Stimulated activated CD4-positive, alpha-beta T cell treated with anti-CD3 and anti-CD28 coated beads, Interleukin-12 subunit alpha, Interleukin-12 subunit beta, amount 100 ng/mL, for 48 hours (primary cell): ENCODE measurements at regions not wholly inside any gene's neighbourhood (a gene's known extent, or its start where the extent isn't known, plus 50 kb on each side); places are given as distances from the start of the nearest gene placed in this dataset.

ENCODE experiments used
- DNase-seq, 3 donors: peaks; one replicate each; pipeline ENCODE4 v3.0.0-alpha.2; 2020; ENCODE audit warnings: low read depth in 2 of 3, low spot score in 1 of 3

DNA sequence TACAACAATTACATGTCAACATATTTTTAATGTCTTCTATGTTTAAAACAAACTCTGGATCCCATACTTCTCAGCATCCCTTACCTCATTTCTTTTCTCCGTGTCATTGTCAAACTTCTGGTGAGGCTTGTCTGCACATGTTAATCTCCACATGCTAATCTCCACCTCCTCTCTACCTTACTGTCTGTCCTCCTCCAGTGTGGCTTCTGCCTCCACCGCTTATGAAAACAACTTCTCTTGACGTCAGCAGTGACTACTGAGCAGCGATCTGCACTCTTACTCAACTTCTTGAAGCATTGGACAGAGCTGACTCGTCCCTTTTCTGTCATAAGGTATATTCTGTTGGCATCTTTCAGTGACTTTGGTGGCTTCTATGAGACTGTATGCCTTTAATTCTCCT lies 338.2 kb upstream of the THRB start:
- DNase-seq: no peak

DNA sequence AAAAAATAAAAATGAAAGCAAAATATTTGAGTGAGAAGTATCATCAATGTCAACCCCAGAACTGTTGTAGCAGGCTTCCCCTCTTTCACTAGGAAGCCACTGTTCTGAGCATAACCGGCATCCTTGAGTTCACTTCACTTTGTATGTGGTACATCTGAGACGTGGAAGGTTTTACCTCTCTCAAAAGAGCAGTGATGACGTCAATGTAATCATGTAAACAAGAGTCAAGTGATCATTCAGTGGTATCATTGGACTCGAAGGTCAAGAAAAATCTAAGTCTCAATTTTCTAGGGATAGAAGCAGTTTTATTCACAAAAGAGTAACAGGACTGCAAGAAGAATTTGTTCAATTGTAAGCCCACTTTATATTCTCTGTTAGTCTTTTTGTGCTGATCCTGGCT lies 339.8 kb upstream of the THRB start:
- DNase-seq: no peak

DNA sequence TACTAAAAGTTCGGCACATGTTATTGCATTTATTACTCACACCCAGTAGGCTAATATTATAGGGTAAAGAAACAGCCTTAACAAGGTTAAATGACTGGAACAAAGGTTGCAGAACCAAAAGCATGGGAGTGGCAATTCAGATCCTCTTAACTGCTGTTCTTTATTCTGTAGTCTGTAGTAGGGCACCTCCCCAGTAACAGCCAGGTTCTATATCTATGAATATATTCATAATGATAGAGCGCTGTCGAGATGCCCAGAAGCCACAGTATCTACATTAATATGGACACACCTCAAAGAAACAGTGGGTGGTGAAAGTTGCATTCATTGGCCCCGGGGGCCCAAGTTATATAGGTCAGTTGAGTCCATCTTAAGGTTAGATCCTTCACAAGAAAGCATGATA lies 340.9 kb upstream of the THRB start:
- DNase-seq: no peak

DNA sequence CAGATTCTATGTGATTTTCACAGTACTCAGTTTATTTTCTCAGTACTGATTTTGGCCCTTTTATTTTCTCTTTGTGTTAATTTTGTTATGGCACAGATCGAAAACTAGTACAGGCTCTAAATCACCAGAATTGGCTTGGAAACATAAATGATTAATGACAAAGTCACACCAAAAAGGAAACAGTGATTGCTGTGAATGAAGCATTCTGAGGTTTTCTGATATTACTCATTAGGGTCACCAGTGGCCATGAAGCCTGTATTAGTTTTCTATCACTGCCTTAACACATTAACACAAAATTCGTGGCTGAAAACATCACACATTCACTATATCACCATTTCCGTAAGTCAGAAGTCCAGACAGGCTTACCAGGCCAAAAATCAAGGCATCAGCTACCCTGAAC lies 343.0 kb upstream of the THRB start:
- no peak for DNase-seq

DNA sequence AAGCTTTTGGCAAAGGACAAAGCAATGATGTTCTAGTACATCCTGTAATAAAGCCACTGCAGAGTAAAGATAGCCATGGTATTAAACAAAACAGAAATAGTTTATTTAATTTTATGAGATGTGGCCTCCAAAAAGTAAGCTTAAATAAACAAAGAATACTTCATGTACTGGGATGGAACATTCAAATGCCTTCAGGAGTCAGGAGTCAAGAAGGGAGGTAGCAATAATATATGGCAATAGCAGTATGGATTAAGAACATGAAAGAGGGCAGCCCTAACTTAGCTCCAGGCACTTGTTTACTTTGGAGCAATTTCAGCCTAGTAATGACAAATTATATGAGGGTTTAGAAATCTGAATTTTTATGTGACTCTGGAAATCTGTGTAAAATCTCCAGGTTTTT lies 343.9 kb upstream of the THRB start:
- DNase-seq: no peak

DNA sequence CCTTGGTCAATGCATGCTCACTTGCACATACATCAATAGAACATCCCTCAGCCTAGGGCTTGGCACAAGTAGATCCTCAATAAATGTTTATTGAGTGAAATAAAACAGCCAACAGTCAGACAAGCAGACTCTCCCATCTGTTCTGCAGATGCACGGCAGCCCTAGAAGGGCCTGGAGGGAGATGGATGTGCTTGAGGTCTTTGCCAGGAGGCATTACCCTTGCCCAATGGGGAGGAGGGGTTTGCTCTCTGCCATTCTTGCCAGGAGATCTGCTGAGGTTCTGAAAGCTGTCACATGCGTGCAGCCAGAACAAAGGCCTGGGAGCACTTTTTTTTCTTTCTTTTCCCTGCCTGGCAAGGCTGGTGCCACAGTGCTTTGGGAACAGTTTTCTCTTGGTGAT lies 349.3 kb upstream of the THRB start:
- no peak for DNase-seq

DNA sequence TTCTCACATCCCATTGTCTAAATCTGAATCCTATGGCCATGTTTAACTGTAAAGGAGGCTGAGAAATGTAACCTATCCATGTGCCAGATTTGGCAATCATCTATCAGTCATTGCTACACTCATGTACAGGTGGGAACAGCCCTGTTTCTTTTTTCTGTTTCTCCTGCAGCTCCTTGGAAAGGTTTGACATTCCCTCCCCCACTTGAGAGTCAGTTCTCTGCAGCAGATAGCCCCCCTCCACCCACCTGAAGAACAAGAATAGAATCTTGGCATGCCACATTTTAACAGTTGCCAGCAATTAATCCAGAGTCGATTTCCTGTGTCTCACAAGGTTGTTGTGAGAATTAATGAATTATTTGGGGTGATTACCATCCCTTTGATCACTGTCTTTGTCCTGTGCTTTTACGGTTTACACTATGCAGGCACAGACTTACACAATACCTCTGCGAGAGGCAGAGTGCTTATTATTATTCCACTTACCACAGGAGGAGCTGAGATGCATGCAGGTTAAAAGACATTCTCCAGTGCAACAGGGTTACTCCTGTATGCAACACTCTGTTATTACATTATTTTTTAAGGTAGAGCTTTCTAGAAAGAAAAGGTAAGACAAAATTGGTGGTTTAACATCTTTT lies 351.0 kb upstream of the THRB start:
- no peak for DNase-seq

DNA sequence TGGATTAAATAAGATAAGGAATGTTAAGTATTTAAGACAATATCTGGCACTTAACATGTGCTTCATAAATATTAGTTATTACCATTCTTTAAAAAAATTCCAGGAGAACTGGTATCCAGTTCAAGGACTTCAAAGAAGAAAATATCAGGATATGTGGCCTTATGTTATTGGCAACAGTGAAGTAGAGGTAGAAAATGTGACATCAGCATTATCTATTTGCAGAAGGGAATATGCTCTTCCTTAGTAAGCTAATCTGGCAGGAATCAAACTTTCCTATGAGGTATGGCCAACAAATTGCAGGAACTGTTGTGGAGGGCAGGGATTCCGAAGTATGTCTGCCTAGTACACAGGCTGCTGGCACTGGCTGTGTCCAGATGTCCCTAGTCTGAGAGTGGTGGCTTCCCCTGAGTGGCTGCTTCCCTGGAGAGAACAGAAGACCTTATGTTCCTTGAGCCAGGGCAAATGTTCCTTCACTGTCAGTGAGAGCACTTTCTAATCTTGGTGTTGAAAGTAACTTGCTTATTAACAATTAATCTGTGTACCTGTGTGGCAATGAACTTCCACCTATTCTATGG lies 351.7 kb upstream of the THRB start:
- no peak for DNase-seq

DNA sequence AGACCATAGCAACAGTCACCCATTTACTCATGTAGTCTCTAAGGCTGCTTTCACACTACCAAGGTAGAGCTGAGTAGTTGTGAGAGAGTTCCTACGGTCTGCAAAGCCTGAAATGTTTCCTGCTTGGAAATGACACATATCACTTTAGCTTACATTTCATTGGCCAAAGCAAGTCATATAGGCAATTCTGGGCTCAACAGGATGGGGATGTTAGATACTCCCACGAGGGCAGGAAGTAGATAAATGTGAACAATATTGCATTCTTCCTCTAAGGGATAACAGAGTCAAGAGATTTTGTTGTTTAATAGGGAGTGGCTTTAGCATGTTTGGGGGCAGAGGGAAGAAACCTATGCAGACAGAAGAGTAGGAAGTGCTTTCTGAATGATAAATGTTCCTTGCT lies 355.6 kb upstream of the THRB start:
- DNase-seq: no peak

DNA sequence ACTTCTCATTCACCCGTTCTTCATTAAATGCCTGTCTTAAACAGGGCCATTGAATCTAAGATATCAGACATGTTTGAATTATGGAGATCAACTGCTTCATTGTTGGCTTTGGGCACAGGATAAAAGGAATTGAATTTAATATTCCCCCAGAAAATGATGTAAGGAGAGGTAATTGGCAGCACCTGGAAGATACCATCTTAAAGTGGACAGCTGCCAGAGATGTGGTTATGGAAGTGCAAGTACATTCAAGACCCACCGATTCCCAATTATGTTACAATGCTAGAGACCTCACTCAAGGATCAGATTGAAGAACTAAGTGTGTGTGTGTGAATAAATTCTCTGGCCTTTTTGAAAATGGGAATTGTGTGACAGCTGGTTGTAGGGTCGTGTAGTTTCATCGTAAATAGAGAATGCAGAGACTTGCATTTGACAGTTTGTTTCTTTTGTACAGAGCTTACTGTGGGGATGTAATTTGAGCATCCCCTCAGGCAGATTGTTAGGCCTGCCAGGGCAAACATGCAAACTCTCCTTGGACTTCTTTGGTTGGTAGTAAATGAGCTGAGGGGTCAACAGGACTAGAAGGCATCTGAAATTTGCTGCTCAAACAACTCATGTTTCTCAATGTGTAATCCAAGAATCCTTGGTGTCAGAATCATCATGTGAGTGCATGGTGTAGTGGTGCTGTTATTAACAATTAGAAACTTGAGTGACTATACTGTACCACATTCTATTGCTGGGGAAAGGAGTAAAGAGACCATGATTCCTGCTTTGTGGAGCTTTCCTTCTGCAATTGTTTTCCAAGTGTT lies 359.2 kb upstream of the THRB start:
- DNase-seq: no peak

DNA sequence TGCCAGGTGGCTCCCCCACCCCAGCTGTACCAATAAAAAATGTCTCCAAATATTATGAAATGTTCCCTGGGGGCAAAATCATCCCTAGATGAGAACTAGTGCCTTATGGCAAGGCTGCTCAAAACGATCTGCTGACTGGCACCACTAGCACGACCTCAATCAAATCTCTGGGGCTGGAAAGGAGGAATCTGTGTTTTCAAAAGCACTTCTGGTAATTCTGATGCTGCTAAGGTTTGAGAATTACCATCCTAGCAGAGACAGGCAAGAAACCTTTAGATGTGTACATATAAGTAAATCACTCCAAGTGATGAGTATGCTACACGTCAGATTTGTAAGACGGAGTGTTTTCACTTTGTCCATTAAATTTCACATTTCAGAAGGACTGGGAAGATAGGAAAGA lies 360.1 kb upstream of the THRB start:
- DNase-seq: no peak

DNA sequence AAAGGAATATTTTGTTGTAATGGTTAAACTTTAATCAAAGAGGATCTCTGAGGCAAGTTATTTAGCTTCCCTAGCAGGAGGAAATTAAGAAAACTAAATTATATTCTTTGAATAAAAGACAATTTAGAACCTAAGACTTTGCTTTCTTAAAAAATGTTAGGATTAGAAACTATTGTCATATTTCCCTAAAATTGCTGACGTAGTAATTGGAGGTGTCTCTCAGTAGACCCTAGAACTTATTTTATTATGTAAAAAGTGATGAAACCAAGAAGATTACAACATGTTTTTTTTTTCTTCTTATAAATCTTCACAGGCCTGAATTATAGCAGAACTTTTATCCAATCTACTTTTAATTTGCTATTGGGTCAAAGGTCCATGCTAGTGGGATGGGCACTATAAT lies 363.3 kb upstream of the THRB start:
- DNase-seq: no peak

DNA sequence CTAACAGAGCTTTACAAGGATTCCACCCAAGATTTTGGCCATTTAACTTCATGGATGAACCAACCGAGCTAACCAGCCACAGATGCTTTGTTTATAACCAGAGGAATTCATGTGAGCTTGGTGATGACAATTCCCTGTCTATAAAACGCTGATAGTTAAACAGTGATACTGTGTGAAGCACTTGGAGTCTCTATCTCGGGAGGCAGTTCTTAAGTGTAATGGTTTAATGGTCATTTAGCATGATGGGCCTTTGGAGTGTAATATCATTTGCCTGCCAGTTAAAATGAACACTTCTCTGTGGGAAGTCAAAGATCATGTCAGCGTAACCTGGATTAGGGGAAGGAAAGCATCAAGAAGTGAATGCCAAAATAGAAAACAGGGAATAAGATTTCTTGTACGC lies 368.6 kb upstream of the THRB start:
- no peak for DNase-seq

DNA sequence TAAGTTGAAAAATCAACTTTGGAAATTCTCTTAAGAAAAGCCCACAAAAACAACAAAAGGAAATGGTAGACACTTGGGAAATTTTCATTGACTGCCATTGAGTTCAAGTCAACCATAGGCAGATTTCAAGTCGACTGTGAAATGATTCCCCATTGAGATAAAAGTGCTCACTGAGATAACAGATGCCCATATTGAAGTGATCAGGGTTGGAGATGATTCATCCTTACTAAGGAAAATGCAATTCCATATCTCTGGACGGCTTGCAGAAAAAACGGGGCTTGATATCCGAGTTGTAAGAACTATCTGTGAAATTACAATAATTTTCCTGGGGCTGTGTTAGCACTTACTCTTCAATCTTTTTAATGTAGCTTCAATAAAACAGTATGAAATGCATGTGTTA lies 373.1 kb upstream of the THRB start:
- no peak for DNase-seq

DNA sequence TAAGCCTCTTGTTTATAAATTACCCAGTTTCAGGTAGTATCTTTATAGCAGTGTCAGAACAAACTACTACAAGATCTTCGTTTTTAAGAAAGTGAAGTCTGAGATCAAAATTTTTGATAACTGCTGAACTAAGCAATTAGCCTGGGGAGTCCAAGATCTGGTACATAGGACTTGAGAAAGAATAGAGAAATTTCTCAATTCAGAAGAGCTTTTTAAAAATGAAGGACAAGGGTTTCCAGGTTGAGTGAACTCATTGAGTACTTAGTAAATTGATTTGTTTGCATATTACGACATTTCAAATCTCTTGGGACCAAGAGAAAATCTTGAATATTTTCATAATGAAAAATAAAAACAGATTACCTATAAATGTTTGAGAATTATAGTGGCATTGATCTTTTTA lies 386.6 kb upstream of the THRB start:
- DNase-seq: no peak

DNA sequence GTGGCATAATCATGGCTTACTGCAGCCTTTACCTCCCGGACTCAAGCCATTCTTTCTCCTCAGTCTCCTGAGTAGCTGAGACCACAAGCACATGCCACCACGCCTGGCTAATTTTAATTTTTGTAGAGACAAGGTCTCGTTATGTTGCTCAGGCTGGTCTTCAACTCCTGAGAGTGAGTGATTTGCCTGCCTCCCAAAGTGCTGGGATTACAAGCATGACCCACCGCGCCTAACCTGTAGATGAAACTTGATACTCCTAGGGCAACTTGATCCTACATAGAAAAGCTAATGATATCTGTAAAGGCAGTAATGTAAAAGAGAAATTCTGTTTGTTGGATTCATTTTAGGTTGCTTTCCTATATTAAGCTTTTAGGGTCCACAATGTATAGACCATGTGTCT lies 391.9 kb upstream of the THRB start:
- no peak for DNase-seq

DNA sequence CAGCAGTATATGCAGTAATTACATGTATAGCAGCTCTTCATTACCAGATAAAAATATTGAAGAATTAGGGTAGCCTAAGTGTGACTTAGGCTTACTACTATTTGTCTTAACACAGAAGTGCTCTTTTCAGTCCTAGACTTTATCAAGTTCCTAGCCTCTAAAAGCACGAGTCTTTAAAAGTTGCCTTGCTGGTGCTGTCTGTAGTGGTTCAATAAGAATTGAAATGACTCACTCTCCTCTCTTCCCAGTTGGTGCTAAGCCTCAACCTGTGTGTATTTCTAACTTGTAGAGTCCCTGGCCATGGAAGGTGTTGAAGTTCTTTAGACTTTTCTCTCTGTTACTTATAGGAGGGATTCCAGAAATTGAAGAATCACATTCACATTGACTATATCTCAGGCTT lies 395.4 kb upstream of the THRB start:
- no peak for DNase-seq

DNA sequence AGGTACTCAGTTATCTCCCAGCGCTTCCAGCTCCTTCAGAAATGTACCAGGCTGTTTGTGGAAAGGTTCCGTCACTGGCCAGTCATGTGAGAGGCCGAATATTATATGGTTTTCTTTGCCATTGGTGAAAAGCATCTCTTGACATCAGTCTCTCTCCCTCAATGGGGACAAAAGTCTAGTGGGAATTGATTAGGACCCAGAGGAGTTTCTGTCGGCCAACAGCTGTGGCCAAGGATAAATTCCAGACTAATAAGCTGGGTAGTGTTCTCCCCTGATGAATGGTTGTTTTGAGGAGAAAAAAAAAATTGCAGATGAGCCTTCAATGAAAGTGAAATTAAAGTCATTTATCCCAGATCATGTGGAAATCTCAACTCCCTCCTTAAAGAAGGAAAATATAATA lies 404.7 kb upstream of the THRB start:
- no peak for DNase-seq

DNA sequence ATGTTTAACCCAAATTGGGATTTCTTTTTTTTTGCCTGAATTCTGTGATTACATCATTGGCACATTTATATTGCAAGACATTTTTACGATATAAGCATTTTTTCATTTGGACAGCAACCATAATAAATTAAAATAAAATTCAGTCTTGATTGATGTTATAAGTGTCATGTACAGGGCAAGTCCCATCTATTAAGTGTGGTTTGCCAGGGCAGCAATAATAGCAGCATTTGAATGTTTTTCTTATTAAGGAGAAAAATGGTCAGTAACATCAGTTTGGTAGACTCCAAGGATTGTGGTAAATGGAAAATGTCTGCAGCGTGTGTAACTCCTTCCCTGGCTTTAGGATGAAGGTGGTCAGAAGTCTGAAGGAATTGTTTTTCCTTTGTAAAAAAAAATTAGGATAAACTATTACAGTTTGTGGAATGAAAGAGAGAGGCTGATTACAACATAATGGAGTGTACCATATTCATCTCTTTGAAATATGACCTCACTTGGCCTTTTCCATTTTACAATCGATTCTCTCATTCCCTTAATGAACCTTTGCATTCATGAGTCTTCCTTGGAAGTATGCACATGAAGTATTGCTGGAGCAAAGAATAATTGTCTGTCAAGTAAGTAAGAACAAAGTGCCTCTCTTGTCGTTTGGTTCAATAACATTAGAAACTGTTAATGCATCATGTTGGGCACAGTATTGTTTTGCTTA lies 405.4 kb upstream of the THRB start:
- no peak for DNase-seq

DNA sequence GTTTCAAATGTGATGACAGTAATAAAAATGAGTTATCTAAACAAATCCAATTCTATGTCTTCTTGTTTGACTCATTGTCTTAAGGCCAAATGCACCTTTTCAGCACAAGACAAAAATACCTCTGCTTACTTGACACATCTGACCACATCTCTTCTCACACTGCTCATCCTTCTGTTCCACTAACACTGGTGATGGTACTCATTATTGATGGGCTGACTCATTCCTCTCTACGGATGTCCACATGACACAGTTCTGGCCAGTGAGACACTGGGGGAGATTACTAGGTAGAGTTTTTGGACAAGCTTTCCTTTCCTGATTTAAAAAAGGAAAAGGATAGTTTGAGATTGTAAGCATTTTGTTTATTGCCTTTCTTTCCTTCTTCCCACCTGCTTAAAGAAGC lies 410.6 kb upstream of the THRB start:
- no peak for DNase-seq

DNA sequence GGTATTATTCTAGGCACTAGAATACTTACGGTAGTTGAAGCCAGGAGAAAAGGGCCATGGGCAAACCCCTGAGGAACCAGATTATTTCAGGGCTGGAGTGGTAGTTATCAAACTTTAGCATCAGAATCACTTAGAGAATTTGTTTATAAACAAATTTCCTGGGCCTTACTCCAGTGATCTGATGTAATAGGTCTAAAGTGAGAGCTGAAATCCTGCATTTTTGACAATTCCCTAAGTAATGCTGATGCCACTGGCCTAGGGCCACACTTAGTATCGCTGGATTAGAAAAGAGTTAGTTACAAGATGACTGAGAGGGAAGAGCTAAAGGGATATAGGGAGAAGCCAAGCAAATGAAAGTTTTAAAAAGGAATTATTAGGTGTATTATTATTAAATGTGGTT lies 412.5 kb upstream of the THRB start:
- DNase-seq: no peak

DNA sequence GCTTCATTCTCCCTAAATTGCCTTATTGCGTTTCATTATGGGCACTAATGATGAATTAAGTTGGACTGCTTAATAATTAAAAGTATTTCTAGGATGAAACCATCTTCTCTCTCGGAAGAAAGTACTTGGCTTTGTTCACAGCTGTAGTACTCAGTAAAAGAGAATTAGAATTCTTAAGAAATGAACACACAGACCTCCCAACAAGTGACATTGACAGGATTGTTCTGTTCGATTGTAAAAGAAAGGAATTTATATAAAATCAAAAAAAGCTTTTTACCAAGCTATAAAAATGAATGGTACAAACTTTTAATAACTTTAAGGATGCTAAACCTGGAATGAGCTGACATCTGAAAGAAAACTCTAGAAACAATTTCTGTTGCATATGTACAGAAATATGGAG lies 416.4 kb upstream of the THRB start:
- DNase-seq: no peak
